ENCODE measurements at regions not wholly inside any gene's neighbourhood (a gene's known extent, or its start where the extent isn't known, plus 50 kb on each side); places are given as distances from the start of the nearest gene placed in this dataset.

DNA sequence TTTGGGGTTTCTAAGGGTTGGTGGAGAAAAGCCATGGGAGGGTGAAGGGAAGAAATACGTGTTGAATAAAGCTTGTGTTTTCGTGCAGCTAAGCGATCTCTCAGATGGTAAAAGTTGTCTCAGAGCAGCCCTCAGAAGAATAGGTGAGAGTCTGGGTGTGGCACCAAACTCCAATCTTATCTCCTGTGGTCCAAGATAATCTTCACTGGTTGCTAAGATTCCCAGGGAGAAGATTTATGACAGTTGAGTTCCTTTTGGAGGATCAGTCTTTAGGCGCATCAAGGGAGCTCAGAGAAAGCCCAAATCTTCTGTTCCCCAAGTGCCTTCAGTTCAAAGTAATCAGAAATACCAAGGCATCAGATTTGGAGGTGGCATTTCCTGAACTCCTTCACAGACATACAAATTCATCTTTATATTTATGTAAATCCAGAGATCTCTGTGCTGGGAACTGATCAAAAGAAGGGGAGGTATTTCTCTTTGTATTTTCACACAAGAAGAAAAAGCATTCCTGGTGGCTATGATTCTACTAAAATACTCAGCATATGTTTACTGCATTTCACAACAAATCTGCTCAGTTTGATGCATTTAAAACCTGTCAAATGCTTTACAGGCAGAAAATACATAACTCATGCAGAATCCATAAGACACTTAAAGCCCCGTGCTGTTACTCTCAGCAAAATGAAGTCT lies 102.9 kb downstream of the ABCC12 start:
- Histone ChIP-seq H3K79me2 (ENCODE audit: insufficient read depth, low read length) (no peaks in the 10 kb centered on the region), H4K20me1 (ENCODE audit: insufficient read depth, low read length, poor library complexity, severe bottlenecking) (no peaks in the 10 kb centered on the region), H3K4me3 (ENCODE audit: low read length, poor library complexity, severe bottlenecking) (no peak overlapping the region), H3K9me3 (ENCODE audit: insufficient read depth, low read depth, low read length) (no peaks in the 10 kb centered on the region), H3F3A (ENCODE audit: low read depth) (no peaks in the 10 kb centered on the region), H3K4me2 (ENCODE audit: low read depth, low read length, poor library complexity, severe bottlenecking) (no peak overlapping the region), H3K27me3 (ENCODE audit: insufficient read depth, low read length, poor library complexity, severe bottlenecking) (no peaks in the 10 kb centered on the region), H3K9ac (ENCODE audit: low read depth, low read length, poor library complexity, severe bottlenecking) (no peak overlapping the region), H2AFZ (ENCODE audit: low read length) (no peak overlapping the region), H3K36me3 (ENCODE audit: insufficient read depth, low read length) (no peaks in the 10 kb centered on the region), H3K4me1 (ENCODE audit: insufficient read depth, low read length, poor library complexity, severe bottlenecking) (no peaks in the 10 kb centered on the region), H3K9me2 (replicated peaks; ENCODE audit: low read depth, low read length) (no peaks in the 10 kb centered on the region)
- no peak for TF ChIP-seq EZH2phosphoT487 (IDR thresholded peaks at IDR 0.05; ENCODE audit: borderline replicate concordance)
- TF ChIP-seq, protein P1, sequence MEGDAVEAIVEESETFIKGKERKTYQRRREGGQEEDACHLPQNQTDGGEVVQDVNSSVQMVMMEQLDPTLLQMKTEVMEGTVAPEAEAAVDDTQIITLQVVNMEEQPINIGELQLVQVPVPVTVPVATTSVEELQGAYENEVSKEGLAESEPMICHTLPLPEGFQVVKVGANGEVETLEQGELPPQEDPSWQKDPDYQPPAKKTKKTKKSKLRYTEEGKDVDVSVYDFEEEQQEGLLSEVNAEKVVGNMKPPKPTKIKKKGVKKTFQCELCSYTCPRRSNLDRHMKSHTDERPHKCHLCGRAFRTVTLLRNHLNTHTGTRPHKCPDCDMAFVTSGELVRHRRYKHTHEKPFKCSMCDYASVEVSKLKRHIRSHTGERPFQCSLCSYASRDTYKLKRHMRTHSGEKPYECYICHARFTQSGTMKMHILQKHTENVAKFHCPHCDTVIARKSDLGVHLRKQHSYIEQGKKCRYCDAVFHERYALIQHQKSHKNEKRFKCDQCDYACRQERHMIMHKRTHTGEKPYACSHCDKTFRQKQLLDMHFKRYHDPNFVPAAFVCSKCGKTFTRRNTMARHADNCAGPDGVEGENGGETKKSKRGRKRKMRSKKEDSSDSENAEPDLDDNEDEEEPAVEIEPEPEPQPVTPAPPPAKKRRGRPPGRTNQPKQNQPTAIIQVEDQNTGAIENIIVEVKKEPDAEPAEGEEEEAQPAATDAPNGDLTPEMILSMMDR (conservative IDR thresholded peaks at IDR 0.05; ENCODE audit: low read length): no peak

DNA sequence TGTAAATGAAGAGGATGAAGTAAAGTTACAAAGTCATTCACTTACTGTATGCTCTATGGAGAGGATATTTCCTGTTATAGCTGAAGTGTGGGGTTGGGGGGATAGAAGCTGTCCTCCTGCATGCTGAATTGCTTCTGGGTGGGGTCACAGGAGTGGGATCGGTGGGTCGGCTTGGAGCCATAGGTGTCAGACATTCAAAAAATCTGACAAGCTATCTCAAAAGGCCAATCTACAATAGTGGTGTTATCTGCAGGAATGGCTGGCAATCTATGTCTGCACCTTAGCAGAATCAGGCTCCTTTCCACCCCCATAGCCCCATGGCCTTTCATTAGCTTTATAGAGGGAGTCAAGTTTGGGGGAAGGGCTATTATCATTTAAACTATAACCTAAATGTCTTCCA lies 104.9 kb downstream of the ABCC12 start:
- no peak overlapping the region for H3K4me3 ChIP-seq (ENCODE audit: low read length, poor library complexity, severe bottlenecking)
- no peaks in the 10 kb centered on the region for H3K27me3 ChIP-seq (ENCODE audit: insufficient read depth, low read length, poor library complexity, severe bottlenecking)
- no peak overlapping the region for H3K4me2 ChIP-seq (ENCODE audit: low read depth, low read length, poor library complexity, severe bottlenecking)
- H3K9me3 ChIP-seq (ENCODE audit: insufficient read depth, low read depth, low read length): no peaks in the 10 kb centered on the region
- H3K4me1 ChIP-seq (ENCODE audit: insufficient read depth, low read length, poor library complexity, severe bottlenecking): no peaks in the 10 kb centered on the region
- H2AFZ ChIP-seq (ENCODE audit: low read length): no peak overlapping the region
- no peaks in the 10 kb centered on the region for H3K9me2 ChIP-seq (replicated peaks; ENCODE audit: low read depth, low read length)
- no peaks in the 10 kb centered on the region for H3K36me3 ChIP-seq (ENCODE audit: insufficient read depth, low read length)
- no peaks in the 10 kb centered on the region for H3K79me2 ChIP-seq (ENCODE audit: insufficient read depth, low read length)
- TF ChIP-seq, protein P1 (conservative IDR thresholded peaks at IDR 0.05; ENCODE audit: low read length): no peak
- no peak for TF ChIP-seq EZH2phosphoT487 (IDR thresholded peaks at IDR 0.05; ENCODE audit: borderline replicate concordance)
- H3K9ac ChIP-seq (ENCODE audit: low read depth, low read length, poor library complexity, severe bottlenecking): no peak overlapping the region
- H3F3A ChIP-seq (ENCODE audit: low read depth): no peaks in the 10 kb centered on the region
- H4K20me1 ChIP-seq (ENCODE audit: insufficient read depth, low read length, poor library complexity, severe bottlenecking): no peaks in the 10 kb centered on the region

DNA sequence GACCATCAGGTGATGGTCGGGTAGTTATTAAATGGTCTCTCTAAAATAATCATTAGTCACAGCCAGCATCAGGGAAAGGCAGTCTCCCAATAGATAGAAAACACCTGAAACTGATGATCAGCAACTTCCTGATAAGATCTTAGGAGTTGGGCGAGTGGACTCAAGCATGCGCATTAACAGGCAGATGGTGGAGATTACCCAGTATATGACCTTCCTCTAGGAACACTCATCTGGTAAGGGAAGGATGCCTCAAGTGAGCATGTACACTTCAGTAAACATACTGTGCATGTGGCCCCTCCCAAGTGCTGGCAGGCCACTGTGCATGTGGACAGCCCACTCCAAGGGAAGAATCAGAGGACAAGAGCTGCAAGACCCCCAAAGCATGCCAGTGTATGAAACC lies 105.9 kb downstream of the ABCC12 start:
- Histone ChIP-seq H3K9ac (ENCODE audit: low read depth, low read length, poor library complexity, severe bottlenecking) (no peak overlapping the region), H3K27me3 (ENCODE audit: insufficient read depth, low read length, poor library complexity, severe bottlenecking) (no peaks in the 10 kb centered on the region), H3K9me2 (replicated peaks; ENCODE audit: low read depth, low read length) (no peaks in the 10 kb centered on the region), H4K20me1 (ENCODE audit: insufficient read depth, low read length, poor library complexity, severe bottlenecking) (no peaks in the 10 kb centered on the region), H3K4me1 (ENCODE audit: insufficient read depth, low read length, poor library complexity, severe bottlenecking) (no peaks in the 10 kb centered on the region), H3K4me3 (ENCODE audit: low read length, poor library complexity, severe bottlenecking) (no peak overlapping the region), H2AFZ (ENCODE audit: low read length) (no peak overlapping the region), H3K9me3 (ENCODE audit: insufficient read depth, low read depth, low read length) (no peaks in the 10 kb centered on the region), H3F3A (ENCODE audit: low read depth) (no peaks in the 10 kb centered on the region), H3K36me3 (ENCODE audit: insufficient read depth, low read length) (no peaks in the 10 kb centered on the region), H3K79me2 (ENCODE audit: insufficient read depth, low read length) (no peaks in the 10 kb centered on the region), H3K4me2 (ENCODE audit: low read depth, low read length, poor library complexity, severe bottlenecking) (no peak overlapping the region)
- no peak for TF ChIP-seq EZH2phosphoT487 (IDR thresholded peaks at IDR 0.05; ENCODE audit: borderline replicate concordance)
- TF ChIP-seq, protein P1 (conservative IDR thresholded peaks at IDR 0.05; ENCODE audit: low read length): no peak

Measured in Loucy (cell line).